Keratinocyte (primary cell): ENCODE measurements at regions not wholly inside any gene's neighbourhood (a gene's known extent, or its start where the extent isn't known, plus 50 kb on each side); places are given as distances from the start of the nearest gene placed in this dataset.

Source experiments
- DNase-seq: peaks from one replicate; pipeline ENCODE4 v3.0.0-alpha.2; 2011; ENCODE audit warnings: low read depth, missing footprints, low spot score
- FAIRE-seq: peaks from 2 replicates; lab custom pipeline; 2011; peaks lifted over from hg19 to GRCh38; lab: Jason Lieb, UNC
- H2AFZ ChIP-seq: 2 replicates; pipeline ENCODE4 v1.6.0; 2012; ENCODE audit warnings: low read length, control low read depth, inconsistent platforms; ENCODE audit not compliant: control insufficient read depth
- H3K27ac ChIP-seq: 2 replicates; pipeline ENCODE4 v1.5.1; 2011; ENCODE audit warnings: low read length; ENCODE audit not compliant: control insufficient read depth, insufficient read depth
- H3K27me3 ChIP-seq: 3 replicates; pipeline ENCODE4 v1.6.0; 2011; ENCODE audit warnings: low read length; ENCODE audit not compliant: control insufficient read depth, insufficient read depth; ENCODE audit errors: extremely low read depth
- H3K36me3 ChIP-seq, 2 experiments: 2 replicates in 1 of 2; 3 replicates in 1 of 2; pipeline ENCODE4 v1.5.1; 2011; ENCODE audit warnings: low read length in 2 of 2, mild to moderate bottlenecking in 1 of 2; ENCODE audit not compliant: control insufficient read depth in 2 of 2, insufficient read depth in 2 of 2; ENCODE audit errors: extremely low read depth in 1 of 2
- H3K4me1 ChIP-seq: 3 replicates; pipeline ENCODE4 v1.5.1; 2011; ENCODE audit warnings: low read length; ENCODE audit not compliant: control insufficient read depth, insufficient read depth; ENCODE audit errors: extremely low read depth
- H3K4me2 ChIP-seq: 3 replicates; pipeline ENCODE4 v1.6.0; 2011; ENCODE audit warnings: low read depth, low read length; ENCODE audit not compliant: control insufficient read depth, insufficient read depth; ENCODE audit errors: extremely low read depth
- H3K4me3 ChIP-seq, 3 experiments: fragments of 200-600 bp in 1 of 3; sonication (generic) in 1 of 3; 2 replicates in 2 of 3; 3 replicates in 1 of 3; pipeline ENCODE4 v1.5.1; 2011 to 2016; ENCODE audit warnings: low read length in 3 of 3, mild to moderate bottlenecking in 3 of 3, control low read depth in 2 of 3, inconsistent platforms in 1 of 3, low read depth in 1 of 3, mixed read lengths in 1 of 3, mixed run types in 1 of 3, moderate library complexity in 1 of 3; ENCODE audit not compliant: control insufficient read depth in 2 of 3, insufficient read depth in 2 of 3; ENCODE audit errors: extremely low read depth in 1 of 3
- H3K79me2 ChIP-seq: 2 replicates; pipeline ENCODE4 v1.6.0; 2012; ENCODE audit warnings: low read length; ENCODE audit not compliant: control insufficient read depth, insufficient read depth
- H3K9ac ChIP-seq: 3 replicates; pipeline ENCODE4 v1.6.0; 2011; ENCODE audit warnings: low read length; ENCODE audit not compliant: control insufficient read depth, insufficient read depth; ENCODE audit errors: extremely low read depth
- H3K9me1 ChIP-seq: 3 replicates; pipeline ENCODE4 v1.6.0; 2011; ENCODE audit warnings: low read length; ENCODE audit not compliant: control insufficient read depth, insufficient read depth; ENCODE audit errors: extremely low read depth
- H3K9me3 ChIP-seq: 2 replicates; pipeline ENCODE4 v1.5.1; 2012; ENCODE audit warnings: low read depth, low read length; ENCODE audit not compliant: control insufficient read depth
- H4K20me1 ChIP-seq: 3 replicates; pipeline ENCODE4 v1.6.0; 2011; ENCODE audit warnings: low read length; ENCODE audit not compliant: control insufficient read depth, insufficient read depth; ENCODE audit errors: extremely low read depth
- EZH2 ChIP-seq: IDR thresholded peaks from one replicate; pipeline ENCODE4 v1.6.1; 2012; ENCODE audit warnings: inconsistent platforms, mild to moderate bottlenecking, low read length, moderate library complexity
- dilution Hi-C: fragments of 300-500 bp; cut with MboI; formaldehyde crosslinking; loops from one replicate; pipeline ENCODE4 v1.7.0; 2020; ENCODE audit warnings: low sequenced_read_pairs; ENCODE audit not compliant: extremely low pct_ligation_motif_present
- TF ChIP-seq, protein P1 (sequence below), 3 experiments: IDR thresholded peaks in 1 of 3; conservative IDR thresholded peaks in 1 of 3; optimal IDR thresholded peaks in 1 of 3; 2 replicates in 2 of 3; 3 replicates in 1 of 3; pipeline versions ENCODE3 to v1.5.1; 2011; ENCODE audit warnings: low read length in 3 of 3, mild to moderate bottlenecking in 3 of 3, moderate library complexity in 2 of 3, control low read depth in 1 of 3, inconsistent platforms in 1 of 3; ENCODE audit not compliant: insufficient read depth in 2 of 3; ENCODE audit errors: extremely low read depth in 1 of 3

DNA sequence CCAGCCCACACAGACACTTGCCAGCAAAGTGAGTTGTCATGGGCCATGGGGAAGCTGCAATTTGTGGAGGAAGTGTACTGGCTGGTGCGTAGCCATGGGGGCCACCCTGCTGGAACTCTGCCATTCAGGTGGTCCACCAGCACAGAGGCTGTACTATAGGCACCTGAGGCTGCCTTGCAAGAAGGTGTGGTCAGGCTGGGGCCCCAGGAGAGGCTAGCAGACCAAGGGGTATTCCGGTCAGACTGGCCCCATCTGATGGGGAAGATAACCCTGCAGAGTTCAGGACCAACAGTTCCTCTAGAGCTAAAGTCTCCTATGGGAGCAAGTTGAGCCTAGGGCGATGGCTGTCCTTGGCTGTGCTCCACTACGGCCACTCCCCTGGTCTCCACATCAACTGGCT, 136.1 kb downstream of the DCAF12L2 start:
- Histone ChIP-seq H3K4me1 (no peaks in the 10 kb centered on the region), H3K79me2 (no peaks in the 10 kb centered on the region), H3K9me3 (no peaks in the 10 kb centered on the region), H3K9ac (no peak overlapping the region), H2AFZ (no peak overlapping the region), H3K4me3 (no peak overlapping the region), H3K9me1 (no peaks in the 10 kb centered on the region), H3K27me3 (no peaks in the 10 kb centered on the region), H3K4me2 (no peak overlapping the region), H3K27ac (no peak overlapping the region), H3K36me3 (no peaks in the 10 kb centered on the region), H4K20me1 (no peaks in the 10 kb centered on the region)
- FAIRE-seq (no peak), DNase-seq (no peak)
- dilution Hi-C loops = no loop called here
- TF ChIP-seq, protein P1, sequence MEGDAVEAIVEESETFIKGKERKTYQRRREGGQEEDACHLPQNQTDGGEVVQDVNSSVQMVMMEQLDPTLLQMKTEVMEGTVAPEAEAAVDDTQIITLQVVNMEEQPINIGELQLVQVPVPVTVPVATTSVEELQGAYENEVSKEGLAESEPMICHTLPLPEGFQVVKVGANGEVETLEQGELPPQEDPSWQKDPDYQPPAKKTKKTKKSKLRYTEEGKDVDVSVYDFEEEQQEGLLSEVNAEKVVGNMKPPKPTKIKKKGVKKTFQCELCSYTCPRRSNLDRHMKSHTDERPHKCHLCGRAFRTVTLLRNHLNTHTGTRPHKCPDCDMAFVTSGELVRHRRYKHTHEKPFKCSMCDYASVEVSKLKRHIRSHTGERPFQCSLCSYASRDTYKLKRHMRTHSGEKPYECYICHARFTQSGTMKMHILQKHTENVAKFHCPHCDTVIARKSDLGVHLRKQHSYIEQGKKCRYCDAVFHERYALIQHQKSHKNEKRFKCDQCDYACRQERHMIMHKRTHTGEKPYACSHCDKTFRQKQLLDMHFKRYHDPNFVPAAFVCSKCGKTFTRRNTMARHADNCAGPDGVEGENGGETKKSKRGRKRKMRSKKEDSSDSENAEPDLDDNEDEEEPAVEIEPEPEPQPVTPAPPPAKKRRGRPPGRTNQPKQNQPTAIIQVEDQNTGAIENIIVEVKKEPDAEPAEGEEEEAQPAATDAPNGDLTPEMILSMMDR (optimal IDR thresholded peaks at IDR 0.05 in 1 of 3, IDR thresholded peaks at IDR 0.05 in 1 of 3, conservative IDR thresholded peaks at IDR 0.05 in 1 of 3; ENCODE audit: extremely low read depth in 1 of 3, insufficient read depth in 2 of 3, low read length in 3 of 3) = no peak

DNA sequence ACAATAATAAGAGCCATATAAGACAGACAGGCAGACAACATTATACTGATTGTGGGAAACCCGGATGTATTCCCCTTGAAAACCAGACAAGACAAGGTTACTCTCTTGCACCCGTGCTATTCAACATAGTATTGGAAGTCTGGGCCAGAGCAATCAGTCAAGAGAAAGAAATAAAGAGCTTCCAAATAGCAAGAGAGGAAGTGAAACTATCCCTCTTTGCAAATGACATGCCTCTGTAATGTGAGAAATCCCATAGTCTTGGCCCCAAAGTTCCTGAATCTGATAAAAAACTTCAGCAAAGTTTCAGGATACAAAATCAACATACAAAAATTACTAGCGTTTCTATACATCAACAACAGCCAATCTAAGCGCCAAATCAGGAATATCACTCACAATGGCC, 102.1 kb downstream of the DCAF12L2 start:
- no peaks in the 10 kb centered on the region for H3K9me1 ChIP-seq
- no peak overlapping the region for H2AFZ ChIP-seq
- dilution Hi-C loops = no loop called here
- no peak overlapping the region for H3K4me2 ChIP-seq
- H3K27me3 ChIP-seq = no peaks in the 10 kb centered on the region
- H3K9me3 ChIP-seq = peaks cover 3% of the 10 kb centered on the region
- H4K20me1 ChIP-seq = no peaks in the 10 kb centered on the region
- no peaks in the 10 kb centered on the region for H3K36me3 ChIP-seq
- H3K9ac ChIP-seq = no peak overlapping the region
- no peaks in the 10 kb centered on the region for H3K4me1 ChIP-seq
- no peak overlapping the region for H3K4me3 ChIP-seq
- no peak for FAIRE-seq
- no peak for DNase-seq
- H3K79me2 ChIP-seq = no peaks in the 10 kb centered on the region
- TF ChIP-seq, protein P1 (optimal IDR thresholded peaks at IDR 0.05 in 1 of 3, IDR thresholded peaks at IDR 0.05 in 1 of 3, conservative IDR thresholded peaks at IDR 0.05 in 1 of 3; ENCODE audit: extremely low read depth in 1 of 3, insufficient read depth in 2 of 3, low read length in 3 of 3) = no peak
- TF ChIP-seq EZH2 = no peak
- no peak overlapping the region for H3K27ac ChIP-seq
